Hepatocyte (in vitro differentiated cells): ENCODE measurements at regions not wholly inside any gene's neighbourhood (a gene's known extent, or its start where the extent isn't known, plus 50 kb on each side); places are given as distances from the start of the nearest gene placed in this dataset.
A peak's percentile ranks its signal among the peaks of the same experiment; 100 is the strongest.
"Not testable (repeated sequence)": the region's sequence is repeated elsewhere in the genome, so short reads cannot be mapped to it uniquely, and the experiment has no call there.

Experiments
- DNase-seq: peaks from one replicate; pipeline ENCODE4 v3.0.0-alpha.2; 2016; ENCODE audit warnings: low spot score
- H2AFZ ChIP-seq: fragments of 200-600 bp; sonication (generic); 2 replicates; pipeline ENCODE4 v1.6.0; 2016; ENCODE audit warnings: antibody characterized with exemption, mild to moderate bottlenecking
- H3K27ac ChIP-seq: fragments of 200-600 bp; sonication (generic); 2 replicates; pipeline ENCODE4 v1.5.1; 2016; ENCODE audit warnings: mild to moderate bottlenecking
- H3K27me3 ChIP-seq: fragments of 200-600 bp; sonication (generic); 2 replicates; pipeline ENCODE4 v1.6.1; 2016
- H3K36me3 ChIP-seq: fragments of 200-600 bp; sonication (generic); replicated peaks from 2 replicates; pipeline ENCODE4 v1.5.1; 2016; ENCODE audit warnings: low read depth; ENCODE audit not compliant: insufficient read depth
- H3K4me1 ChIP-seq: fragments of 200-600 bp; sonication (generic); 2 replicates; pipeline ENCODE4 v1.5.1; 2016; ENCODE audit warnings: mild to moderate bottlenecking, moderate library complexity; ENCODE audit not compliant: insufficient read depth
- H3K4me2 ChIP-seq: fragments of 200-600 bp; sonication (generic); 2 replicates; pipeline ENCODE4 v1.6.0; 2016
- H3K4me3 ChIP-seq: fragments of 200-600 bp; sonication (generic); 2 replicates; pipeline ENCODE4 v1.5.1; 2016; ENCODE audit warnings: mild to moderate bottlenecking
- H3K79me2 ChIP-seq: fragments of 200-600 bp; sonication (generic); 2 replicates; pipeline ENCODE4 v1.6.0; 2017; ENCODE audit warnings: mild to moderate bottlenecking
- H3K9me2 ChIP-seq: fragments of 200-600 bp; sonication (generic); replicated peaks from 2 replicates; pipeline ENCODE4 v1.6.0; 2017; ENCODE audit warnings: mild to moderate bottlenecking; ENCODE audit not compliant: insufficient read depth
- H3K9me3 ChIP-seq: fragments of 200-600 bp; sonication (generic); 2 replicates; pipeline ENCODE4 v1.5.1; 2016; ENCODE audit warnings: low read depth, mild to moderate bottlenecking
- H4K20me1 ChIP-seq: fragments of 200-600 bp; sonication (generic); 2 replicates; pipeline ENCODE4 v1.6.0; 2016; ENCODE audit warnings: mild to moderate bottlenecking; ENCODE audit not compliant: insufficient read depth, poor library complexity, severe bottlenecking
- EZH2 ChIP-seq: fragments of 200-600 bp; sonication (generic); IDR thresholded peaks from 2 replicates; pipeline ENCODE4 v1.6.1; 2016; ENCODE audit warnings: antibody characterized with exemption, mild to moderate bottlenecking, borderline replicate concordance
- EZH2phosphoT487 ChIP-seq: fragments of 200-600 bp; sonication (generic); IDR thresholded peaks from one replicate; pipeline ENCODE4 v1.6.1; 2018; ENCODE audit warnings: antibody characterized with exemption, mild to moderate bottlenecking, low read depth, moderate library complexity; ENCODE audit not compliant: unreplicated experiment, severe bottlenecking
- WGBS: methylation state at CpG from one replicate; pipeline ENCODE4 v1.1.6; 2016; ENCODE audit warnings: low lambda C conversion rate; ENCODE audit errors: missing lambda C conversion rate; 5-methylcytosine and 5-hydroxymethylcytosine counted together
- TF ChIP-seq, protein P1 (sequence below): fragments of 200-600 bp; sonication (generic); IDR thresholded peaks from 2 replicates; pipeline ENCODE4 v1.5.1; 2016; ENCODE audit warnings: antibody characterized with exemption, mild to moderate bottlenecking; ENCODE audit not compliant: poor library complexity

DNA sequence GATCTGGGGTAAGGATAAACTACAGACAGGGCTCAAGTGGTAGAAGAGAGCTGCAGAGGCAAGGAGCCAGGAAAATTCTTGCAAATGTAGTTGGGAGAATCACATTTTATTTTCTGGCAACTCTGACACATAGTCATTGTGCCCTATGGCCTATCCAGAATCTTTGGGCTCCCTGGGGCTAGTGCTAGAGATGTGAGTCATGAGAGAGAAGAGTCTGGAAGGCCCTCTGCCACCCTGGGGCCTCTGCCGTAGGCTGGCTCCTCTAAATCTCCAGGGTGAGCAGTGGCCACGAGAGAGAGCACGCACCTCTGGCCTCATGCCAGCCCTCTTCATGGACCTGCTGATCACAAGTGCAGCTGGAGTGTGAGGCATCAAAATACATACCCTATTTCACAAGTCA lies 74.3 kb upstream of the SSBP2 start:
- peak; percentile 16 for DNase-seq
- Histone ChIP-seq H4K20me1 (no peaks in the 10 kb centered on the region), H3K79me2 (no peaks in the 10 kb centered on the region), H3K4me1 (no peaks in the 10 kb centered on the region), H3K4me2 (no peak overlapping the region), H3K27me3 (no peaks in the 10 kb centered on the region), H3K4me3 (no peak overlapping the region), H3K27ac (no peak overlapping the region), H2AFZ (no peak overlapping the region), H3K36me3 (no peaks in the 10 kb centered on the region), H3K9me3 (no peaks in the 10 kb centered on the region), H3K9me2 (no peaks in the 10 kb centered on the region)
- WGBS = 78% methylated on average over 3 of the region's 3 CpGs
- TF ChIP-seq EZH2 (no peak), EZH2phosphoT487 (no peak)
- TF ChIP-seq, protein P1, sequence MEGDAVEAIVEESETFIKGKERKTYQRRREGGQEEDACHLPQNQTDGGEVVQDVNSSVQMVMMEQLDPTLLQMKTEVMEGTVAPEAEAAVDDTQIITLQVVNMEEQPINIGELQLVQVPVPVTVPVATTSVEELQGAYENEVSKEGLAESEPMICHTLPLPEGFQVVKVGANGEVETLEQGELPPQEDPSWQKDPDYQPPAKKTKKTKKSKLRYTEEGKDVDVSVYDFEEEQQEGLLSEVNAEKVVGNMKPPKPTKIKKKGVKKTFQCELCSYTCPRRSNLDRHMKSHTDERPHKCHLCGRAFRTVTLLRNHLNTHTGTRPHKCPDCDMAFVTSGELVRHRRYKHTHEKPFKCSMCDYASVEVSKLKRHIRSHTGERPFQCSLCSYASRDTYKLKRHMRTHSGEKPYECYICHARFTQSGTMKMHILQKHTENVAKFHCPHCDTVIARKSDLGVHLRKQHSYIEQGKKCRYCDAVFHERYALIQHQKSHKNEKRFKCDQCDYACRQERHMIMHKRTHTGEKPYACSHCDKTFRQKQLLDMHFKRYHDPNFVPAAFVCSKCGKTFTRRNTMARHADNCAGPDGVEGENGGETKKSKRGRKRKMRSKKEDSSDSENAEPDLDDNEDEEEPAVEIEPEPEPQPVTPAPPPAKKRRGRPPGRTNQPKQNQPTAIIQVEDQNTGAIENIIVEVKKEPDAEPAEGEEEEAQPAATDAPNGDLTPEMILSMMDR = no peak

DNA sequence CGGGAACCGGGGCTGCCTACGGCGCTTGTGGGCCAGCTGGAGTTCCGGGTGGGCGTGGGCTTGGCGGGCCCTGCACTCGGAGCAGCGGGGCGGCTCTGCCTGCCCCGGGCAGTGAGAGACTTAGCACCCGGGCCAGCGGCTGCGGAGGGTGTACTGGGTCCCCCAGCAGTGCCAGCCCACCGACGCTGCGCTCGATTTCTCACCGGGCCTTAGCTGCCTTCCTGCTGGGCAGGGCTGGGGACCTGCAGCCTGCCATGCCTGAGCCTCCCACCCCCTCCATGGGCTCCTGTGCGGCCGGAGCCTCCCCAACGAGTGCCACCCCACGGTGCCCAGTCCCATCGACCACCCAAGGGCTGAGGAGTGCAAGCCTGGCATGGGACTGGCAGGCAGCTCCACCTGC lies 72.8 kb upstream of the SSBP2 start:
- H3K27ac ChIP-seq, H3K4me2 ChIP-seq, H3K27me3 ChIP-seq, H3K9me3 ChIP-seq, DNase-seq, H2AFZ ChIP-seq, H3K9me2 ChIP-seq, H3K4me3 ChIP-seq, H3K4me1 ChIP-seq, H3K79me2 ChIP-seq, H3K36me3 ChIP-seq, H4K20me1 ChIP-seq: not testable (repeated sequence)
- over 99% methylated on average over 19 of the region's 24 CpGs for WGBS

DNA sequence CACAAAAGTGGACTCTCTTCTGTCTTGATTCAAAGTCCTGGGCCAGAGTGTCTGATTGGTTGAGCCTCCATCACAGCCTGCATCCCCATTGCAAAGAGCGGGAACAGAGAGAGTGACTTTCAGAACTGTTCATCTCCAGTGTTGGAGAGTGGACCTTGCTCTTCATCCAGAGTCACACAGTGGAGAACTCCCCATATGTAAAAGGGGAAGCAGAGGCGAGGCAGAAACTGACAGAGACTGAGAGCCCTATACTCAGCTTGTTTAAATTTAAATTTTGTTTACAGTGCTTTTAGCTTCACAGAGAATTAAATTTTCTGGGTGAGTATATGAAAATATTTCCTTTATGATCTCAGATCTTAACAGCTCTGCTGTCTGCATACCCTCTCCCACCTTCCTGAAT lies 70.0 kb upstream of the SSBP2 start:
- no peaks in the 10 kb centered on the region for H3K36me3 ChIP-seq
- H3K27ac ChIP-seq = no peak overlapping the region
- H3K27me3 ChIP-seq = no peaks in the 10 kb centered on the region
- H3K9me2 ChIP-seq = no peaks in the 10 kb centered on the region
- no peaks in the 10 kb centered on the region for H3K9me3 ChIP-seq
- no peaks in the 10 kb centered on the region for H3K4me1 ChIP-seq
- TF ChIP-seq EZH2phosphoT487 (no peak), EZH2 (no peak)
- TF ChIP-seq, protein P1 = no peak
- no peak overlapping the region for H3K4me3 ChIP-seq
- no peak overlapping the region for H2AFZ ChIP-seq
- DNase-seq = no peak
- H3K79me2 ChIP-seq = no peaks in the 10 kb centered on the region
- no peak overlapping the region for H3K4me2 ChIP-seq
- WGBS = 98% methylated on average over 2 of the region's 2 CpGs
- H4K20me1 ChIP-seq = no peaks in the 10 kb centered on the region

DNA sequence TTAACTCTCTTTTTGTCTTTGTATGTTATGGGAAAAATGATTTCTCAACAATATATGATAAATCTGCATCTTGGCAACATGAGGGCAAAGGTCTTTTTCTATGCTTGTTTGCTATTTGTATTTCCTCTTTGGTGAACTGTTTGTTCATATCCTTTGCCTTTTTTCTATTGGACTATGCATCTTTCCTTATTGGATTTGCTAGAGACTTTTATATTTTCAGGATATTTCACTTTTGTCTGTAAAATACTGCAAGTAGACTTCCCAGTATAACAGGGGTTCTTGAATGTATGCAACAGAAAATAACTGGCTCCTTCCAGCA lies 69.4 kb upstream of the SSBP2 start:
- Histone ChIP-seq H3K4me2 (no peak overlapping the region), H3K4me3 (no peak overlapping the region), H3K36me3 (no peaks in the 10 kb centered on the region), H3K4me1 (no peaks in the 10 kb centered on the region), H3K79me2 (no peaks in the 10 kb centered on the region), H3K27me3 (no peaks in the 10 kb centered on the region), H4K20me1 (no peaks in the 10 kb centered on the region), H3K27ac (no peak overlapping the region), H2AFZ (no peak overlapping the region), H3K9me3 (no peaks in the 10 kb centered on the region), H3K9me2 (no peaks in the 10 kb centered on the region)
- DNase-seq = no peak
- TF ChIP-seq EZH2 (no peak), EZH2phosphoT487 (no peak)
- TF ChIP-seq, protein P1 = no peak
